CD14-positive monocyte (primary cell): ENCODE measurements at regions not wholly inside any gene's neighbourhood (a gene's known extent, or its start where the extent isn't known, plus 50 kb on each side); places are given as distances from the start of the nearest gene placed in this dataset.

Experiments used
- DNase-seq, 3 donors: peaks; one replicate each; pipeline ENCODE4 v3.0.0-alpha.2; 2011 to 2022
- H2AFZ ChIP-seq: 2 replicates; pipeline ENCODE4 v1.6.0; 2012; ENCODE audit warnings: mild to moderate bottlenecking, low read depth, low read length, inconsistent platforms; ENCODE audit not compliant: insufficient read depth, poor library complexity, severe bottlenecking
- H3K27ac ChIP-seq, 2 donors: 1 replicate in 1 of 2; 2 replicates in 1 of 2; pipeline ENCODE4 v1.5.1; 2012 to 2013; ENCODE audit warnings: low read length in 2 of 2, control low read depth in 1 of 2, inconsistent platforms in 1 of 2, low read depth in 1 of 2, mild to moderate bottlenecking in 1 of 2
- H3K27me3 ChIP-seq, 2 donors: one replicate each; pipeline versions ENCODE4 v1.6.0 to v1.6.1; 2011 to 2013; ENCODE audit warnings: low read length in 2 of 2; ENCODE audit not compliant: control insufficient read depth in 2 of 2, insufficient read depth in 2 of 2
- H3K36me3 ChIP-seq, 2 donors: replicated peaks in 1 of 2; 1 replicate in 1 of 2; 2 replicates in 1 of 2; pipeline versions ENCODE4 v1.5.1 to v1.6.1; 2012 to 2013; ENCODE audit warnings: low read length in 2 of 2, control low read depth in 1 of 2, inconsistent platforms in 1 of 2, mild to moderate bottlenecking in 1 of 2; ENCODE audit not compliant: insufficient read depth in 2 of 2, control insufficient read depth in 1 of 2
- H3K4me1 ChIP-seq, 2 donors: 1 replicate in 1 of 2; 2 replicates in 1 of 2; pipeline versions ENCODE4 v1.5.1 to v1.6.1; 2012 to 2013; ENCODE audit warnings: low read length in 2 of 2, control low read depth in 1 of 2, inconsistent platforms in 1 of 2, mild to moderate bottlenecking in 1 of 2, moderate library complexity in 1 of 2; ENCODE audit not compliant: insufficient read depth in 2 of 2, control insufficient read depth in 1 of 2
- H3K4me2 ChIP-seq: replicated peaks from 2 replicates; pipeline ENCODE3; 2012; ENCODE audit warnings: low read length, moderate library complexity, mild to moderate bottlenecking; ENCODE audit not compliant: poor library complexity, severe bottlenecking; ENCODE audit errors: extremely low read depth
- H3K4me3 ChIP-seq, 3 experiments: fragments of 200-600 bp in 1 of 3; sonication (generic) in 1 of 3; replicated peaks in 1 of 3; 1 replicate in 2 of 3; 2 replicates in 1 of 3; pipeline ENCODE4 v1.5.1; 2011 to 2013; ENCODE audit warnings: low read length in 3 of 3, mild to moderate bottlenecking in 3 of 3, control low read depth in 2 of 3, low read depth in 2 of 3, inconsistent platforms in 1 of 3, moderate library complexity in 1 of 3
- H3K79me2 ChIP-seq: 2 replicates; pipeline ENCODE4 v1.6.0; 2012; ENCODE audit warnings: mild to moderate bottlenecking, control low read depth, inconsistent platforms, low read length, moderate library complexity; ENCODE audit not compliant: insufficient read depth
- H3K9ac ChIP-seq: 2 replicates; pipeline ENCODE4 v1.6.0; 2017; ENCODE audit warnings: low read length, mild to moderate bottlenecking; ENCODE audit not compliant: insufficient read depth, poor library complexity, severe bottlenecking
- H3K9me3 ChIP-seq, 2 donors: replicated peaks in 1 of 2; 1 replicate in 1 of 2; 2 replicates in 1 of 2; pipeline versions ENCODE4 v1.5.1 to v1.6.1; 2012 to 2013; ENCODE audit warnings: low read length in 2 of 2, control low read depth in 1 of 2; ENCODE audit not compliant: control insufficient read depth in 1 of 2, insufficient read depth in 1 of 2
- H4K20me1 ChIP-seq: 2 replicates; pipeline ENCODE4 v1.6.0; 2012; ENCODE audit warnings: mild to moderate bottlenecking, low read length, control low read depth, moderate library complexity; ENCODE audit not compliant: insufficient read depth
- H3K27ac Mint-ChIP-seq, 7 donors: one replicate each; pipeline ENCODE4 v1.8.0; 2020; ENCODE audit warnings: mild to moderate bottlenecking in 7 of 7, mixed read lengths in 7 of 7, moderate library complexity in 6 of 7, inconsistent platforms in 2 of 7
- H3K27me3 Mint-ChIP-seq, 3 donors: one replicate each; pipeline ENCODE4 v1.8.0; 2021 to 2022; ENCODE audit warnings: low read depth in 3 of 3, mild to moderate bottlenecking in 3 of 3, mixed read lengths in 3 of 3, moderate library complexity in 3 of 3, inconsistent platforms in 1 of 3
- H3K36me3 Mint-ChIP-seq, 2 donors: one replicate each; pipeline ENCODE4 v1.8.0; 2020; ENCODE audit warnings: mixed read lengths in 2 of 2, inconsistent platforms in 1 of 2, mild to moderate bottlenecking in 1 of 2
- H3K4me1 Mint-ChIP-seq: one replicate; pipeline ENCODE4 v1.8.0; 2020; ENCODE audit warnings: mild to moderate bottlenecking, mixed read lengths
- H3K4me3 Mint-ChIP-seq, 2 donors: one replicate each; pipeline ENCODE4 v1.8.0; 2020; ENCODE audit warnings: mild to moderate bottlenecking in 2 of 2, mixed read lengths in 2 of 2, moderate library complexity in 1 of 2
- H3K9me3 Mint-ChIP-seq, 7 donors: one replicate each; pipeline ENCODE4 v1.8.0; 2020 to 2022; ENCODE audit warnings: mixed read lengths in 7 of 7, mild to moderate bottlenecking in 6 of 7, moderate library complexity in 6 of 7, inconsistent platforms in 2 of 7
- CTCF ChIP-seq: fragments of 200-600 bp; IDR thresholded peaks from one replicate; pipeline ENCODE4 v1.8.0; 2022; ENCODE audit warnings: antibody characterized with exemption, mild to moderate bottlenecking
- whole genome bisulfite sequencing: methylation state at CpG from one replicate; pipeline ENCODE4 v1.1.5; 2013; ENCODE audit warnings: missing lambda C conversion rate; ENCODE audit not compliant: insufficient coverage; 5-methylcytosine and 5-hydroxymethylcytosine counted together
- intact Hi-C, 2 donors: fragments of 100-400 bp; cut with micrococcal nuclease; formaldehyde crosslinking; loops; one replicate each; pipeline versions ENCODE4 v1.15.0 to v1.15.1; 2023

DNA sequence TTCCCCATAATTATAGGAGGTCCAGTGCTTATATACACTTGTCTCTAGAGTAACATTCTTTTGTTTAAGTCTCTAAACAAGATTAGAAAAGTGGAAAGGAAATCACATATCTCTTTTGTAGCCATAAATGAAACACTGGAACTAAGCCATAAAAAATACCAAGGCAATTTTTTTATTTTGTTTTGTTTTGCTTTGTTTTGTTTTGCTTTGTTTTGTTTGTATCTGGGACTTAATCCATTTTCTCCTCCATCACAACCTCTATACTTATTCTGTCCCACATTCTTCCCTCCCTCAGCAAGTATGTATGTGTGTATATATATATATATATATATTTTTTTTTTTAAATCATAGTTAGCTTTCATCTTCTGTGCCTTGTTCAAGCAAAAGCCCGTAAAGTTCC is 436.6 kb upstream of the MPDZ start:
- Histone ChIP-seq H3K27me3 (no peaks in the 10 kb centered on the region), H3K27ac (no peak overlapping the region), H3K9ac (no peak overlapping the region), H3K36me3 (no peaks in the 10 kb centered on the region), H3K4me1 (no peaks in the 10 kb centered on the region), H3K9me3 (no peaks in the 10 kb centered on the region), H4K20me1 (no peaks in the 10 kb centered on the region), H3K4me2 (no peak overlapping the region), H3K4me3 (no peak overlapping the region), H2AFZ (no peak overlapping the region), H3K79me2 (no peaks in the 10 kb centered on the region)
- DNase-seq: no peak
- WGBS: no CpG with 5 or more reads among the region's 1 CpG
- TF ChIP-seq CTCF: no peak
- Mint-ChIP-seq H3K9me3 (peaks cover 0 to 4% (median 0%) of the 10 kb centered on the region in 7 donors), H3K27me3 (no peaks in the 10 kb centered on the region), H3K4me3 (no peak overlapping the region), H3K36me3 (no peaks in the 10 kb centered on the region), H3K27ac (no peak overlapping the region), H3K4me1 (no peaks in the 10 kb centered on the region)
- intact Hi-C loops: no loop called here

- Histone ChIP-seq H3K27ac (no peak overlapping the region), H3K9me3 (no peaks in the 10 kb centered on the region), H2AFZ (no peak overlapping the region), H3K4me1 (no peaks in the 10 kb centered on the region), H3K4me3 (no peak overlapping the region), H3K9ac (no peak overlapping the region), H3K27me3 (no peaks in the 10 kb centered on the region), H3K4me2 (no peak overlapping the region), H3K36me3 (no peaks in the 10 kb centered on the region), H4K20me1 (no peaks in the 10 kb centered on the region), H3K79me2 (no peaks in the 10 kb centered on the region)
- Mint-ChIP-seq H3K36me3 (no peaks in the 10 kb centered on the region), H3K27ac (no peak overlapping the region), H3K9me3 (peaks cover 0 to 4% (median 0%) of the 10 kb centered on the region in 7 donors), H3K27me3 (no peaks in the 10 kb centered on the region), H3K4me1 (no peaks in the 10 kb centered on the region), H3K4me3 (no peak overlapping the region)
- whole genome bisulfite sequencing: 71% methylated on average over 1 of the region's 1 CpG
- no peak for TF ChIP-seq CTCF
- intact Hi-C loops: no loop called here
- DNase-seq: no peak
Measured at GRCh38 chr9:13715430-13715829, 435.9 kb upstream of the MPDZ start.
